ENCODE measurements at regions not wholly inside any gene's neighbourhood (a gene's known extent, or its start where the extent isn't known, plus 50 kb on each side); places are given as distances from the start of the nearest gene placed in this dataset.

- H3K27ac ChIP-seq: peak overlapping the region in 1 of 10 donors; percentile 36
- ATAC-seq: no peak
- DNase-seq: no peak
- 74 to 86% methylated on average over 4 of the region's 4 CpGs for WGBS, 2 donors
- H3K4me3 ChIP-seq: no peak overlapping the region
- H3K9me3 ChIP-seq: no peaks in the 10 kb centered on the region
- no peak for TF ChIP-seq CTCF (IDR thresholded peaks at IDR 0.05)
- intact Hi-C loops (cut with DNase I): no loop called here
- H3K4me1 ChIP-seq: peaks cover 0 to 5% (median 0%) of the 10 kb centered on the region in 9 donors
- no peaks in the 10 kb centered on the region for H3K36me3 ChIP-seq
- peaks cover 0 to 3% (median 0%) of the 10 kb centered on the region in 7 donors for H3K27me3 ChIP-seq
Observed at GRCh38 chr21:35297665-35298064, 248.6 kb upstream of the RUNX1 start.

- no peak overlapping the region for H3K27ac ChIP-seq
- no peaks in the 10 kb centered on the region for H3K9me3 ChIP-seq
- no peak overlapping the region for H3K4me3 ChIP-seq
- H3K36me3 ChIP-seq: no peaks in the 10 kb centered on the region
- intact Hi-C loops (cut with DNase I): no loop called here
- peaks cover 0 to 3% (median 0%) of the 10 kb centered on the region in 7 donors for H3K27me3 ChIP-seq
- no peak for ATAC-seq
- 39 to 44% methylated on average over 16 of the region's 16 CpGs for WGBS, 2 donors
- DNase-seq: no peak
- TF ChIP-seq CTCF (IDR thresholded peaks at IDR 0.05): no peak
- H3K4me1 ChIP-seq: peaks cover 0 to 10% (median 0%) of the 10 kb centered on the region in 9 donors
Observed at GRCh38 chr21:35294231-35294898, 245.3 kb upstream of the RUNX1 start.

- ATAC-seq (no peak), DNase-seq (no peak)
- no peak for TF ChIP-seq CTCF (IDR thresholded peaks at IDR 0.05)
- Histone ChIP-seq H3K4me3 (no peak overlapping the region), H3K4me1 (peaks cover 0 to 4% (median 0%) of the 10 kb centered on the region in 9 donors), H3K27me3 (peaks cover 0 to 3% (median 0%) of the 10 kb centered on the region in 7 donors), H3K36me3 (no peaks in the 10 kb centered on the region), H3K9me3 (peaks cover 0 to 15% (median 9%) of the 10 kb centered on the region in 11 donors), H3K27ac (no peak overlapping the region)
- intact Hi-C loops (cut with DNase I): no loop called here
- 86 to 90% methylated on average over 3 of the region's 3 CpGs for WGBS, 2 donors
Observed at GRCh38 chr21:35291973-35292627, 243.0 kb upstream of the RUNX1 start.

- 64 to 74% methylated on average over 3 of the region's 3 CpGs for WGBS, 2 donors
- intact Hi-C loops (cut with DNase I): no loop called here
- H3K4me3 ChIP-seq: no peak overlapping the region
- peaks cover 0 to 20% (median 11%) of the 10 kb centered on the region in 11 donors for H3K9me3 ChIP-seq
- peaks cover 0 to 3% (median 0%) of the 10 kb centered on the region in 7 donors for H3K27me3 ChIP-seq
- no peak overlapping the region for H3K27ac ChIP-seq
- DNase-seq: no peak
- peaks cover 0 to 4% (median 0%) of the 10 kb centered on the region in 9 donors for H3K4me1 ChIP-seq
- no peaks in the 10 kb centered on the region for H3K36me3 ChIP-seq
- ATAC-seq: no peak
- no peak for TF ChIP-seq CTCF (IDR thresholded peaks at IDR 0.05)
Observed at GRCh38 chr21:35291034-35291433, 241.9 kb upstream of the RUNX1 start.

All from heart right ventricle (tissue), 16 donors.